ENCODE measurements at regions not wholly inside any gene's neighbourhood (a gene's known extent, or its start where the extent isn't known, plus 50 kb on each side); places are given as distances from the start of the nearest gene placed in this dataset.

DNA sequence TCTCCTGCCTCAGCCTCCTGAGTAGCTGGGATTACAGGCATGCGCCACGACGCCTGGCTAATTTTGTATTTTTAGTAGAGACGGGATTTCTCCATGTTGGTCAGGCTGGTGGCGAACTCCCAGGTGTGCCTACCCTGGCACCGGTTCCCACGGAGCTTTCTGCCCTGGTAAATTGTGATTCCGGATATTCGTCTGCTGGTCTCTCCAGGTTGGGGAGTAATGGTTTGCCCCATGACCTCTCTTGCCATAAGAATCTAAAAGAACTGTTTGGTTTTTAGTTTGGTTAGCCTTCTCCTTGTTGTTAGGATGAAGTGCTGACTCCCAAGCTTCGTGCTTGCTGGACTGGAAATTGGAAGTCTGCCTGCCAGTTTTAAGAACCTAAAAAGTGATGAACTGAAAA is 223.8 kb downstream of the BCAS1 start:
- no peaks in the 10 kb centered on the region for H3K36me3 ChIP-seq (ENCODE audit: control insufficient read depth, insufficient read depth, low read length)
- H3K9ac ChIP-seq: no peak overlapping the region
- H3K27ac ChIP-seq: peak overlapping the region; percentile 71
- no peaks in the 10 kb centered on the region for H3K9me3 ChIP-seq (ENCODE audit: control insufficient read depth, low read length)
- H2AFZ ChIP-seq: peak overlapping the region; percentile 77
- peaks cover 27% of the 10 kb centered on the region for H3K4me1 ChIP-seq
- H3K4me2 ChIP-seq (ENCODE audit: low read length): peak overlapping the region; percentile 42
- H3K4me3 ChIP-seq (ENCODE audit: low read depth, low read length): no peak overlapping the region
- H3K27me3 ChIP-seq (ENCODE audit: control insufficient read depth, insufficient read depth, low read length): no peaks in the 10 kb centered on the region
- H3K79me2 ChIP-seq: no peaks in the 10 kb centered on the region
- TF ChIP-seq CTCF (IDR thresholded peaks at IDR 0.05): no peak

- Histone ChIP-seq H3K4me1 (peaks cover 24% of the 10 kb centered on the region), H3K4me2 (ENCODE audit: low read length) (no peak overlapping the region), H3K9me3 (ENCODE audit: control insufficient read depth, low read length) (no peaks in the 10 kb centered on the region), H3K9ac (no peak overlapping the region), H3K27ac (no peak overlapping the region), H3K36me3 (ENCODE audit: control insufficient read depth, insufficient read depth, low read length) (no peaks in the 10 kb centered on the region), H3K4me3 (ENCODE audit: low read depth, low read length) (no peak overlapping the region), H2AFZ (no peak overlapping the region), H3K79me2 (no peaks in the 10 kb centered on the region), H3K27me3 (ENCODE audit: control insufficient read depth, insufficient read depth, low read length) (no peaks in the 10 kb centered on the region)
- TF ChIP-seq CTCF (IDR thresholded peaks at IDR 0.05): no peak
These were observed 224.4 kb downstream of the BCAS1 start for GRCh38 chr20:53845980-53846379.

DNA sequence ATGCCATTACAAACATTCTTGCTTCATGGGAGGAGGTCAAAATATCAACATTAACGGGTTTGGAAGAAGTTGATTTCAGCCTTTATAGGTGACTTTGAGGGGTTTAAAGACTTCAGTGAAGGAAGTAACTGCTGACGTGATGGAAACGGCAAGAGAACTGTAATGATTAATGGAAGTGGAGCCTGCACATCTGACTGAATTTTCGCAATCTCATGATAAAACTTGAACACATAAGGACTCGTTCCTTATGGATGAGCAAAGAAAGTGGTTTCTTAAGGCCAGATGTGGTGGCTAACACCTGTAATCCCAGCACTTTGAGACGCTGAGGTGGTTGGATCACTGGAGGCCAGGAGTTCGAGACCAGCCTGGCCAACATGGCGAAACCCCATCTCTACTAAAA is 226.1 kb downstream of the BCAS1 start:
- no peaks in the 10 kb centered on the region for H3K36me3 ChIP-seq (ENCODE audit: control insufficient read depth, insufficient read depth, low read length)
- H3K27ac ChIP-seq: no peak overlapping the region
- H3K4me1 ChIP-seq: peaks cover 24% of the 10 kb centered on the region
- TF ChIP-seq CTCF (IDR thresholded peaks at IDR 0.05): no peak
- H3K79me2 ChIP-seq: no peaks in the 10 kb centered on the region
- H2AFZ ChIP-seq: no peak overlapping the region
- H3K9me3 ChIP-seq (ENCODE audit: control insufficient read depth, low read length): no peaks in the 10 kb centered on the region
- no peak overlapping the region for H3K9ac ChIP-seq
- no peak overlapping the region for H3K4me2 ChIP-seq (ENCODE audit: low read length)
- H3K27me3 ChIP-seq (ENCODE audit: control insufficient read depth, insufficient read depth, low read length): no peaks in the 10 kb centered on the region
- no peak overlapping the region for H3K4me3 ChIP-seq (ENCODE audit: low read depth, low read length)

DNA sequence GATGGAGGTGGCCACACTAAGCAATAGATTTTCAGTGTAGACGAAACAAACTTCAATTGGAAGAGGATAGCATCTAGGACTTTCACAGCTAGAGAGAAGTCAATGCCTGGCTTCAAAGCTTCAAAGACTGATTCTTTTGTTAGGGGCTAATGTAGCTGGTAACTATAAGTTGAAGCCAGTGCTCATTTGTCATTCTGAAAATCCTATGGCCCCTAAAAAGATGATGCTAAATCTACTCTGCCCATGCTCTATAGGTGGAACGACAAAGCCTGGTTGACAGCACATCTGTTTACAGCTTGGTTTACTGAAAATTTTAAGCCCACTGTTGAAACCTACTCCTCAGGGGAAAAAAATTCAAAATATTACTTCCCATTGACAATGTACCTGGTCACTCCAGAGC is 226.7 kb downstream of the BCAS1 start:
- H3K9ac ChIP-seq: no peak overlapping the region
- no peak for TF ChIP-seq CTCF (IDR thresholded peaks at IDR 0.05)
- H2AFZ ChIP-seq: no peak overlapping the region
- no peak overlapping the region for H3K4me2 ChIP-seq (ENCODE audit: low read length)
- H3K36me3 ChIP-seq (ENCODE audit: control insufficient read depth, insufficient read depth, low read length): no peaks in the 10 kb centered on the region
- H3K9me3 ChIP-seq (ENCODE audit: control insufficient read depth, low read length): no peaks in the 10 kb centered on the region
- no peaks in the 10 kb centered on the region for H3K27me3 ChIP-seq (ENCODE audit: control insufficient read depth, insufficient read depth, low read length)
- no peak overlapping the region for H3K4me3 ChIP-seq (ENCODE audit: low read depth, low read length)
- H3K27ac ChIP-seq: no peak overlapping the region
- H3K4me1 ChIP-seq: peaks cover 23% of the 10 kb centered on the region
- H3K79me2 ChIP-seq: no peaks in the 10 kb centered on the region

- H3K4me2 ChIP-seq (ENCODE audit: low read length): no peak overlapping the region
- no peak overlapping the region for H3K27ac ChIP-seq
- H3K27me3 ChIP-seq (ENCODE audit: control insufficient read depth, insufficient read depth, low read length): no peaks in the 10 kb centered on the region
- peak overlapping the region; percentile 76 for H2AFZ ChIP-seq
- no peak for TF ChIP-seq CTCF (IDR thresholded peaks at IDR 0.05)
- H3K9me3 ChIP-seq (ENCODE audit: control insufficient read depth, low read length): no peaks in the 10 kb centered on the region
- peaks cover 12% of the 10 kb centered on the region for H3K4me1 ChIP-seq
- H3K4me3 ChIP-seq (ENCODE audit: low read depth, low read length): no peak overlapping the region
- no peaks in the 10 kb centered on the region for H3K79me2 ChIP-seq
- H3K9ac ChIP-seq: no peak overlapping the region
- H3K36me3 ChIP-seq (ENCODE audit: control insufficient read depth, insufficient read depth, low read length): no peaks in the 10 kb centered on the region
These were observed 227.9 kb downstream of the BCAS1 start for GRCh38 chr20:53842301-53843099.

Measured in parathyroid adenoma (tissue), 2 donors.